Activated T-helper 17 cell treated with anti-CD3 and anti-CD28 coated beads, Interleukin-2, amount 50 U/mL, for 72 hours (primary cell): ENCODE measurements at regions not wholly inside any gene's neighbourhood (a gene's known extent, or its start where the extent isn't known, plus 50 kb on each side); places are given as distances from the start of the nearest gene placed in this dataset.

Experiments used
- ATAC-seq: fragments of 150-1000 bp; cut with Tn5 transposase; replicated peaks from 2 replicates; pipeline ENCODE4 v1.10.0; 2021; ENCODE audit warnings: mild to moderate bottlenecking, moderate library complexity
- H3K27ac Mint-ChIP-seq: one replicate; pipeline ENCODE4 v1.8.0; 2022; ENCODE audit warnings: mixed read lengths
- H3K27me3 Mint-ChIP-seq: one replicate; pipeline ENCODE4 v1.8.0; 2022; ENCODE audit warnings: mixed read lengths
- H3K36me3 Mint-ChIP-seq: one replicate; pipeline ENCODE4 v1.8.0; 2022; ENCODE audit warnings: low read depth, mild to moderate bottlenecking, mixed read lengths
- H3K4me1 Mint-ChIP-seq: one replicate; pipeline ENCODE4 v1.8.0; 2022; ENCODE audit warnings: mixed read lengths
- H3K4me3 Mint-ChIP-seq: one replicate; pipeline ENCODE4 v1.8.0; 2022; ENCODE audit warnings: mild to moderate bottlenecking, mixed read lengths
- H3K9me3 Mint-ChIP-seq: one replicate; pipeline ENCODE4 v1.8.0; 2022; ENCODE audit warnings: mixed read lengths

DNA sequence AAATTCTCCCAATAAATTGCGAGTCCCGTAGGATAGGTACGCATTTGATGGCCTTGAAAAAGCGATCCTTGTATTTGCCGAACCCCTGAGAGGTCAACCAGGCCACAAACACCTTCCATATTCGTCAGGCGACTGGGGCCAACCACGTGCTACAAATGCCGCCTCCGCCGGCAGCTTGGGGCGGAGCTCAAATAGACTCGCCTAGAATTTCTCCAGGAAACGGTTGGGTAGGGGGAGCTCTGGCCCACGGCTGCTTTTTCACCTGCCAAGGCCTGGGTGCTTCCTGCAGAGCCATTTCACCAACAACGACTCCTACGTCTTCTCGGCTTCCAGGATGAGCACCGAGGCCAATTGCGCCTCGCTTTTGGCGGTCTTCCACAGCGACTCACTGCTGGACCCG is 53.4 kb upstream of the KIF5B start:
- Mint-ChIP-seq H3K36me3 (no peaks in the 10 kb centered on the region), H3K27ac (no peak overlapping the region), H3K27me3 (peaks cover 10% of the 10 kb centered on the region), H3K4me1 (no peaks in the 10 kb centered on the region), H3K9me3 (no peaks in the 10 kb centered on the region), H3K4me3 (no peak overlapping the region)
- no peak for ATAC-seq
